NCI-H1436 treated with DMSO at 0.1 percent for 48 hours (cell line): ENCODE measurements at regions not wholly inside any gene's neighbourhood (a gene's known extent, or its start where the extent isn't known, plus 50 kb on each side); places are given as distances from the start of the nearest gene placed in this dataset.

Experiments used
- DNase-seq: peaks from one replicate; lab custom pipeline; 2025; lab: John Stamatoyannopoulos, UW

DNA sequence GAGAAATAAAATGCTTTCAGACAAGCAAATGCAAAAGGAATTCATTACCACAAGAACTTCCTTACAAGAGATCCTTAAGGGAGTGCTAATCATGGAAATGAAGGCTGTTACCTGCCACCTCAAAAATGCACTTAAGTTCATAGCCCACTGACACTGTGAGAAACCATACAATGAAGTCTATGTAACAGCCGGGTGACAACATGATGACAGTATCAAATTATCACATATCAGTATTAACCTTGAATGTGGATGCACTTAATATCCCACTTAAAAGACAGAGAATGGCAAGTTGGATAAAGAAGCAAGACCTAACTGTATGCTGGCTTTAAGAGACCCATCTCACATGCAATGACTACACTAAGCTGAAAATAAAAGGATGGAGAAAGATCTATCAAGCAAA is 403.4 kb upstream of the MC4R start:
- no peak for DNase-seq

DNA sequence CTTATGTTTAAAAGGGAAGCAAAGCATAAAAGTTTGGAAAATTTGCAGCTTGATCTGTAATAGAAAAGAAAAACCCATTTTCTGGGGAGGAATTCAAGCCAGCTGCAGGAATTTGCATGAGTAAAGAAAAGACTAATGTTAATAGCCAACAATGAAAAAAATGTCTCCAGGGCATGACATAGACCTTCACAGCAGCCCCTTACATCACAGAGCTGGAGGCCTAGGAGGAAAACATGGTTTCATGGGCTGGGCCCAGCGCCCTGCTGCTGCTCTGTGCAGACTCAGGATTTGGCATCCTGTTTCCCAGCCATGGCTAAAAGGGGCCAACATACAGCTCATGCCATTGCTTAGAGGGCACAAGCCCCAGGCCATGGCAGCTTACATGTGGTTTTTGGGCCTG is 411.6 kb upstream of the MC4R start:
- DNase-seq: no peak

DNA sequence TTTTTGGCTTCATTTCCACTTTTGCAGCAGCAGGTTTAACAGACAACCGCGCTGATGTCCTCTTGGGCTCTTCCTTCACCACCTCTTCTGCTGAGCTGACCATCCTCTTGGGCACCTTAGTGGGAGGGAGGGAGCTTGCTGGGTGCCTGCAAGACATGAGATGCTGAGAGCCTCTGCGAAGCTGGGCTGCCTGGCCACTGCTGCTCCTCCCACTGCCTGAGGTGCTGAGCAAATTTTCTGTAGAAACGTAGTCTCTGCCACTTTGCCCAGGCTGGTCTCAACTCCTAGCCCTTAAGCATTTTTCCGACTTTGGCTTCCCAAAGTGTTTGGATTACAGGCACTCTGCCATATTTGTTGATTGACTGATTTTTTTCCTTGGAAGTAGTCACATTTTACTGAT is 422.2 kb upstream of the MC4R start:
- no peak for DNase-seq

DNA sequence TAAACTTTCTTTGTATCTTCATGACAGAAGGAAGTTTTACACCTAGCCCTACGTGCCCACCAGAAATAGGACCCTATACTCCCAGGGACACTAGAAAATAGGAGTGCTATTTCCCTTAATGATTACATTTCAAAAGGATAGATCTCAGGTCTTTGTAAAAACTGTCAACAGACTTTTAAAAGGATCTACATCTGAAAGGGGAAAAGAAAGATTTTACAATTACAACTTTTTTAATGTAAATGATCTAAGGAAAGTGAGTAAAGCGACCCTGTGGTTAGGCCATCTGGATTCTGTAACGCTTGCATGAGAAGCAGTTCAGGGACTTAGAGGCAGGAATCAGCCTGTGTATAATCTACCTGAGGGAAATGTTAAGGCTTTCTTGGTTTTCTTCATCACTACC is 431.8 kb upstream of the MC4R start:
- DNase-seq: no peak

DNA sequence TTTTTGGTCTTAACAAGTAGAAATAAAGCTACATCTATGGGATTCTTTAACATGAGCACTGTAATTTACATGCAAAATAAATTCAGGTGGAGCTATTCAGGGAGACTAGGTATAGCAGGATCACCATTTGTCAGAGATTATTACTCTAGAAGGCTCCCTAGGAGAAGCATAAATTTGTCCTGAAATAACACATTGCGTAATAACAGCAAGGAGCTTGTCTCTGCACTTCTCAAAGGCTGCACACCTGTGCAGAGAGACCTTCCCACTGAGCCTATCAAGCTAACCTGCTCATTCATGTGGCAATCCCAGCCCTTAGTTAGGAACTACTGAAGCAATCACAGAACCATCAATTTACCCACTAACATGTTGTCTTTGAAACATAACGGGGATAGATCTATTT is 437.4 kb upstream of the MC4R start:
- no peak for DNase-seq

DNA sequence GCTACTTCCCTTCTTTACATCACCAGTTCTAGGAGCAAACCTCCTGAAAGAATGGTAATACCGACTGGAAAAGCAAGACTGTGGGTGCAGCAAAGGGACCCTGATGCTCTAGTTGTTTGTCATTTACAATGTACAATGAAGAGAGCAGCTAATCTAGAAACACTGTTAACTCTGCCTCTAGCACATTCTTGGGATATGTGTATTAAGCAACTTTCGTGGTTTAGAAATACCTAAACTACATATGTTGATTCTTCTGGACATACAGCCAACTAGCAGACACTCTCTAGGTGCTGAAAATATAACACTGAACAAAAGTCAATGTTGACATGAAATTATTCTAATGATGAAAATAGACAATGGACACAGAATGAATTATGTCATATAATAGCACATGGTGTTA is 440.3 kb upstream of the MC4R start:
- DNase-seq: no peak

DNA sequence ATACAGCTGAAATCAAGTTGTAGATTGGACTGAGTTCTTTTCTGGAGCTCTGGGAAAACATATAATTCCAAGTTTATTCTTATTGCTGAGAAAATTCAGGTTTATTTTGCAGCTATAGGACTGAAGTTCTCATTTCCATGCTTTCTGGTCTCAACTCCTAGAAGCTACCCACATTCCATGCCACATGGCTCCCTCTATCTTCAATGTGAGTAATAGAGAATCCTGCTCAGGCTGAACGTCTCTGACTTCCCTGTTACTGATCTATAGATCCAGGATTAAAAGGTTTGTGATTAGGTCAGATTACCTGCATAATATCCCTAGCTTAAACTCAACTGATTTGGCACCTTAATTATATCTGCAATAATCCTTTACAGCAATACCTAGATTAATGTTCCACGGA is 453.8 kb upstream of the MC4R start:
- no peak for DNase-seq

DNA sequence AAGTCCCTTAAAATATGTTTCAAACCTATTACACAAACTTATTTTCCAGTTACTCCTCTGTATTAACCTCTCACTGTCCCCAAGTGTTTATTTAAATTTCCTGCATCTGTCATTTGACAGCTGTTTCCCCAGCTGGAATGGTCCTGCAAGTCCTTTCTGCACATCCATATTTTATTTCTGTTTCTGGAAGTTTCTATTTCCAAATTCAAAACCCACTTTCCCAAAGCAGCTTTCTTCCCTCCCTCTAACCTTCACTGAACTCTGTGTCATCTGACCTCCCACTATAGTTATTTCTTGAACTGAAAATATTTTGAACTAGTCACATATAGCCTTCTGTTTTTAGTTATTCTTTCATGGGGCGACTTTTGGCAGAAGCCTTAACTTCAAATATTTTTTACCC is 459.4 kb upstream of the MC4R start:
- no peak for DNase-seq

DNA sequence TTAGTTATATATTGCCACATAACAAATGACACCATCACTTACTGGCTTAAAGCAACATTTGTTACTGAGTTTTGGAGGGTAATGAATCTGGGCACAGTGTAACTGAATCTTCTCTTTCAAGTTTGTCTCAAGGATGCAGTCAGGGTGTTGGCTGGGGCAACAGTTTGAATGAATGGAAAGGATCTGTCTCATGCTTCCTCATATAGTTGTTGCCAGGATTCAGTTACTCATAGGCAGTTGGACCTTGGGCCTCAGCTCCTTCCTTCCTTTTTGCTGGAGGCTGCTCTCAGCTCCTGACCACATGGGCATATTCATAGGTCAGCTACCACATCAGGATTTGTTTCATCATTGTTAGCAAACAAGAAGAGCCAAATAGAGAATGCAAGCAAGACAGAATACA is 466.1 kb upstream of the MC4R start:
- no peak for DNase-seq

DNA sequence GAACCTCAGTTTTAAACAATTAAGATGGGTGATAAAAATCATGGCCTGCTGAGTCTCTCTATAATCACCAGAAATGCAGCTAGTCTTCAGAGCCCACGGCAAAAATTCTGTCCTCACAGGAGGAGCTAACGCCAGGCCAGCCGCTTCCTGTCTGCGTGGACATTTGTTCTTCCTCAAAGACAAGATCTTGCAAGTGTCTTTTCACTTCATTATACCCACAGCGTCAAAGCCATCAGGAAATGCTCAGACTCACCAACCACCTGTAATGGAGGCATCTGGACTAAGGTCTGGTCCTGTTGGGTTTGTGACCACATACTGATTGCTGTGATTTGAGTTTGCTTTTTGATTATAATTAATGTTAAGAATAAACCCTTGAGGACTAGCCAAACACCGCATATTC is 473.8 kb upstream of the MC4R start:
- no peak for DNase-seq

DNA sequence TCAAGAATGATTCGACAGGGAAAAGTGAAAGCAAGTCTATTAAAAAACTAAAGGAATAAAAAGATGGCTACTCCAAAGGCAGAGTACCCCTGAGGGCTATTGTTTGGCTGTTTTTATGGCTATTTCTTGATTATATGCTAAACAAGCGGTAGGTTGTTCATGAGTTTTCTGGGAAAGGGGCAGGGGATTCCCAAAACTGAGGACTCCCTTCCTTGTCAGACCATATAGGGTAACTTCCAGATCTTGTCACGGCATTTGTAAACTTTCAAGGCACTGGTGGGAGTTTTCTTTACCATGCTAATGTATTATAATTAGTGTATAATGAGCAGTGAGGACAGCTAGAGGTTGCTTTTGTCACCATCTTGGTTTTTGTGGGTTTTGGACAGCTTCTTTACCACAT is 474.9 kb upstream of the MC4R start:
- no peak for DNase-seq

DNA sequence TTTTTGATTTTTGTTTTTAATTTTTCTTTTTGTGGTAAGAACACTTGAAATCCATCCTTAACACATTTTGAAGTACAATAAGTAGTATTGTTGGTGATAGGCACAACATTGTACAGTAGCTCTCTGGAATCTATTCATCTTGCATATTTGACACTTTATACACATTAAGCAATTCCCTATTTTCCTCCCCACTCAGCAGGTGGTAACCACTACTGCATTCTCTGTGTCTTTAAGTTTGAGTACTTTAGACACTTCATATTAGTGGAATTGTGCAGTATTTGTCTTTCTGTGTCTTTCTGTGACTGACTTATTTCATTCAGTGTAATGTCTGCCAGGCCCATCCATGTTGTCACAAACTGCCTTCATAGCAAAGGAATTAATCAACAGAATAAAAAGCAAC is 471.7 kb upstream of the CDH20 start:
- DNase-seq: no peak

DNA sequence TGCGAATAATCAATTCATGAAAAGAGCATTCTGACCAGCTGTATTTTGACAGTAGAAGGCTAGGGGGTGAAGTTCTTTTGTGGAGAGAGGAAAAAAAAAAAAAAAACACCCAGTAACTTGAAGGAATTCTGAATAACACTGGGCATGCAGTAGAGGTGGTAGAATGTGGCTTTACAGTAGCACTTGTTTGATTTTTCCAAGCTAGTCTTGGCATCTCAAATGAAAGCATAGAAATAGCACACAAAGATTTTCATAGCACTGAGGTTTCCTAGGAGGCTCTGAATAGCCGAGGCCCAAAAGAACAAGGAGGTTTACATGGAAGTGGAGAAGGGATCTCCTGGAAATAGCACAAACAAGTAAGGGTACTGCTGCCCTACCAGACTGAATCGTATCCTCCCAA is 470.2 kb upstream of the CDH20 start:
- no peak for DNase-seq

DNA sequence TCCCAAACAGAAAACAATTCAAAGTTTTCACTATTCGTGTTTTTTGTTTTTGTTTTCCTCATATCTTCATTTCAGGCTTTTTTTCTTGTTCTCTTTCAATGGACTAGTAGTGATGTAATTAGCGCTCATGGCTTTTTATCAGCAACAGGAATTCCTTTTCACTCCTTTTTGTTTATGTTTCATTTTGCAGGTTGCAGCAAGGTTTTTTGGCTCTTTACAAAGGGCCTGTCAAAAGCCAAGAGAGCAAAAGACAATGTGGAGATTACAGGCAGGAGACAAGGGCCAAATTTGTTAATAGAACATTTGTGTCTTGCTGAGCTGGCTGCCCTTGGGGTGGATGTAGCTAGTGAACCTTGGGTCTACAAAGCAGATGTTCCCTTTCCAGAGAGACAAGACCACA is 467.4 kb upstream of the CDH20 start:
- no peak for DNase-seq

DNA sequence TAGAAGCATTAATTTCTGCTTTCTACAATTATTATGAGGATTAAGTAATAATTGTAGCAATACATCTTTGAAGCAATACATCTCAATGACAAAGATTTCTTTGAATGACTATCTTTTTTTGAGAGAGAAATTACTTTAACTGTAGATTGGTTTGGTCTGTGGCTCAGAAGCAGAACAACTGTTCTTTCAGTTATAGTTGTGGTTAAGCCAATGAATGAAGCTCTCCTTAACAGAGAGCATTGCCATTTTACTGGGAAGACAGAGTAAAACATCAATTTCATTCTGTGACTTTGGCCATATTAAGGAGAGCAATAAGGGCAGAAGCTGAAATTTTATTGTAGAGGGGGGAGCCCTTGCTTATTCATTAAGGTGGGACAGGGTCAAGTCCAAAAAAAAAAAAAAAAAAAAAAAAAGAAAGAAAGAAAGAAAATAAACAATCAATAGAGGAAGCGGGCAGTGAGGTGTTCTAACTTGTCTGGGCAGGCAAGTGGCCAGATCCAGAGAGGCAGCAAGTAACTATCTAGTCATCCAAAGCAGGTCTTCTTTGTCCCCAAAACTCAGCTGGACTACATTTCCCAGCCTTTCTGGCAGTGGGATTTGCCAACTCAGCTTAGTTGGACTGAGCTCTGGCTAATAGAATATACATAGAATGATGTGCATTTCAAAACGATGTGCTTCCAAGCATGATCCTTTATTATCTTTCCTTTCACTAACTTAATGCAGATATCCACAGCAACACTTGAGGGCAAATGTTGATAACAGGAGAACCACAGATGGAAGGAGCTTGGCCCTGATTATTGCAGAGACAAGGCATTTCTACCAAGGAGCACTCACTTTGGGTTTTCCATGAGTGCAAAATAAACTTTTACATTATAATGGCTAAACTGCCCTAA is 462.7 kb upstream of the CDH20 start:
- no peak for DNase-seq

DNA sequence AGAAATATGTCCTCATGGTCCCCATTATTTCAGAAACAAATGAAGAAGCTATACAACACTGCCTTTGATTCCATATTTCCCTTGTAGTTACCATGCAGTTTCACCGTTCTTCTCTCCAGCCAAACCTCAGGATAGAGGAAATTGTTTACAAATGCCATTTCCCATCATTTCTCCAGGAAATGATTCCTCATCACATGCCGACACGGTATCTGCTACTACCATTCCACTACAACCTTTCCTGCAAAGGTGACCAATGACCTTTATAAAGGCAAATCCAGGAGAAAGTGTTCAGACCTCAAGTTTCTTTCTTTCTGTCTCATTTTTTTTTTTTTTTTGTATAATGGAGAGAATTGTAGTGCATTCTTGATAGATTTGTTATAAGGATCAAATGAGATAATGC is 460.8 kb upstream of the CDH20 start:
- DNase-seq: no peak

DNA sequence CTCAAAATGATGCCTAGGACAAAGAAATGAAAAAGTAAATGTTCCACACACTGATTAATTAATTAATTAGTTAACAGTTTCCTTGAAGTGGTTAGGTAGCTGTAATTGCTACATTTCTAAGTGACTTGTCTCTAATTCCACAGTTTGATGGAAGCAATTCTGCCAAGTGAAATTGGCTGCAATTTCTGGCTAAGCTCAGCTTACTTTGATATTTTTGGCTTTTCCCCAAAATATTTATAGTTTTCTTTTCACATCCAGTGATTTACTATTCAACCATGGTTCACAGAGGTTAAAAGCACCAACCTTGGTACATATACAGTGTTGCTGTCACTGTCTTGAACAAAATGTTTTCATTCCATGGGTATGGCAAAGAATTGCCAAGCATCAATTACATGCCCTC is 459.5 kb upstream of the CDH20 start:
- no peak for DNase-seq

DNA sequence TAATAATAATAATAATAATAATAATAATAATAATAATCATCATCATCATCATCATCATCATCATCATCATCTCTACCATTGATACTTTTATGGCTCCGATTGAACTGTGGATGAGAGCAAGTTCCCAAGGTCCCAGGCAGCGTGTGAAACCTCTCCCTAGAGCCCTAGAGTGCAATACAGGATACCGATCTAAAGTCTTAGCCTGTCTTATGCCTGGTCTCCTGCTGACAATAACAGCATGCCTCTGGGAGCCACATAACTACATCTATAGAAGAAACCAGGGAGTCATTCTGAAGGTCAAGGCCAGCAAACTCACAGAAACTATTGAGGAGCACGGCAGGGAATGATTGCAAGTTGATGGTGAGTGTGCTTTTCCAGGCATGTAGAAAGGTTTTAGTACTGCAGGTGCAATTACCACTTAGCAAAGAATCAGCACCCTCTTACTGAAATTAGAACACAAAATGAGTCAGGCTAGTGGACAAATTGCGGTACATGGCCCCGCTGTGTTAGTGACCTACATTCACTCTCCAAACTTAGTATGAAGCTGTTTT is 457.2 kb upstream of the CDH20 start:
- no peak for DNase-seq

DNA sequence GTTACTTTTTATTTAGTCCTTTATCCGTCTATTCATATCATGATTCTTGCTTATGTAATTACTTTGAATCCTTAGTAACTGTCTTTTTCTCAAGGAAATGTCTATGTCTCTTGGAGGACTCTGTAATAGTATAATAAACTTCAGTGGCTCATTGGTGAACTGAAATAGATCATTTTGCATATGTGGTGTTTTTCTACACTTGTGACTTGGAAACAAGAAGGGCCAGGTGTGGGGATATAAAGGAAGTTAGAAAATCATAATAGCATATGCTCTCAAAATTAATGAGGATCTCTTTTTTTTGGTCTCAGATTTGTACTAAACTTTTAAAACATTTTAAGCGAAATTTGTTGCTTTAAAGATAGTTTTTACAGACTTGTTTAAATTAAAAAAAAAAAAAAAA is 453.0 kb upstream of the CDH20 start:
- no peak for DNase-seq

DNA sequence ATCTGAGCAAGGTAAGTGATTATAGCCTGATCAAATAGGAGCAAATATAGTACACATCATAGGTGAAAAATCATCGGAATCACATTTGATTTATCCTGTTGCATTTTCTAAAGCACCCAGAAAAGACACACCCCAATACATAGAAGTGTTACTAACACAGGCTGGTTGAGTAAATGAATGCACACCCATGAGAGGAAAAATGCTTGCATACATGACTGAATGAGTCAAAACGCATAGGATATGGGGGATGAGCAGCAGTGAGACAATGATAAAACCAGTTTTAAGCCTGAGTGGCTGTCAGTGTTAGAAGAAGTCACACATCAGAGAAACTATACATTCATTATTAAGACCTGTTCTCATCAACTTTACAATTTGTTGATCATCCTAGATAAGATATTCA is 449.6 kb upstream of the CDH20 start:
- no peak for DNase-seq

DNA sequence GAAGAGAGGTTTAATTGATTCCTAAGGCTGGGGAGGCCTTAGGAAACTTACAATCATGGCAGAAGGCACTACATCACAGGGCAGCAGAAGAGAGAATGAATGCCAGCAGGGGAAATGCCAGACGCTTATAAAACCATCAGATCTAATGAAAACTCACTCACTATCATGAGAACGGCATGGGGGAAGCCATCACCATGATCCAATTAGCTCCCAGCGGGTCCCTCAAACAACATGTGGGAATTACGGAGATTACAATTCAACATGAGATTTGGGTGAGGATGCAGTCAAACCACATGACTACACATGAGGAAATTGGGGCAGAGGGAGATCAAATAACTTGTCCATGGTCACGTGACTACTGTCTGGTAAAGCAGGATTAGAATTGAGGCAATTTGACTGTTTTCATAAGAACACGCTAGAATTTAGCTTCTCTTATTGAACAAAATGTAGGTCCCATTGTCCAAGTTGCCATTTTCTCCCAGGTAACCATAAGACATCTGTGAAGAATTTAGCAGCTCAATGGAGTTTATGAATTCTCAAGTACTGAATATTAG is 445.1 kb upstream of the CDH20 start:
- no peak for DNase-seq

DNA sequence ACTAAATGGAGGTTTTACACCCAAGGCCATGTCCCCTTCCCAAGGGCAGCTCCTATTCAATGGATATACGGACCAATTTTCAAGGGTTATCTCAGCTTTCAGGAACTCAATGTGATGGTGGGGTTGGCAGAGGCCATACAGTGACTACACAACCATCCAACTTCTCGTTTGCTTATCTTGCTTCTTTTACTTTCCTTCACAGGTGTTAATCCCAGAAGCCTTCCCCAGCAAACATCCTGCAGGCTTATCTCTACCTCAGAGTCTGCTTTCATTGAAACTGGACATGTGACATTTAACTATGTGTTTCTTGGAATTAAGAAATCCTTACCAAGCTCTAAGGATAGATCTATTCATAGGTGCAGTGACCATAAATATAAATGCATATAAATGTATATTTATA is 443.8 kb upstream of the CDH20 start:
- DNase-seq: no peak

DNA sequence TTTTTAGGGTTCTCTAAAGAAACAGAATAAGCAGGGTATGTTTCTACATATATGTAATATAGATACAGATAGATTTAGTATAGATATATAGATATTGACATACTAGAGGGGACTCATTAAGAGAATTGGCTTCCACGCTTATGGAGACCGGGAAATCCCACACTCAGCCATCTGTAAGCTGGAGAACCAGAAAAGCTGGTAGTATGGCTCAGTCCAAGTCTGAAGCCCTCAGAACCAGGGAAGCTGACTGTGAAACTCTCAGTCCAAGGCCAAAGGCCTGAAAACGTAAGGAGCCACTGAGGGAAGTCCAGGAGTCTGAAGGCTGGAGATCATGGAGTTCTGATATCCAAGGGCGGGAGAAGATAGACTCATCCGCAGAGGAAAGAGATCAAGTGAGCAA is 441.3 kb upstream of the CDH20 start:
- DNase-seq: no peak

DNA sequence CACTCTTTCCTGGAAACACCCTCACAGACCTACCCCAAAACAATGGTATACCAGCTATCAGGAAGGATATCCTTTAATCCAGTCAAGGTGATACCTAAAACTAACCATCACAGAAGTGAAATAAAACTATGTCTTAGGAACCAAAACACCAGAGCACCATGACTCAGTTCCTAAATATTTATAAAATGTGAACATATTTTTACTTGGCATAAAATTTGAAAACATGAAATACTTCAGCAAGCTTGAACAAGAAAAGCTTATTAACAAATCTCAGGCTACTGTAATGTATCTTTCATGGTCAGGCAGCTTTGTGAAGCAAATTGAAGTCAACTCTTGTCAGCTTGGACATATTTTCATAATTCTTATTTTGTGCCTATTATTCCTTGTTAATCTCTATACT is 440.8 kb upstream of the CDH20 start:
- no peak for DNase-seq
